ENCODE measurements at regions not wholly inside any gene's neighbourhood (a gene's known extent, or its start where the extent isn't known, plus 50 kb on each side); places are given as distances from the start of the nearest gene placed in this dataset.

DNA sequence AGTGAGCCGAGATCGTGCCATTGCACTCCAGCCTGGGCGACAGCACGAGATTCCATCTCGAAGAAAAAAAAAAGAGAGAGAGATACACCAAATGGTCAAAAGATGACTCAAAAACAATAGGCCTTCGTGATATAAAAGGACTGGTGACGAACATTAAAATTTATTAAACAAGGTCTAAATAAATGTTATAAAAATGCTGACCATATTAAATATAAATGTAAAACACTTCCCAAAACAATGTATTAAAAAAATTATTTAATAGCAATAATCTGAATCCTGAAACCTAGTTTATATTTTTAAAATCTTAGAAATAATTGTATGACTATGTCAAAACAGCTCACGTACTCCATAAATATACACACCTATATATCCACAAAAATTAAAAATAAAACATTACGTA lies 247.6 kb downstream of the SETD4 start:
- TF ChIP-seq, protein P1, sequence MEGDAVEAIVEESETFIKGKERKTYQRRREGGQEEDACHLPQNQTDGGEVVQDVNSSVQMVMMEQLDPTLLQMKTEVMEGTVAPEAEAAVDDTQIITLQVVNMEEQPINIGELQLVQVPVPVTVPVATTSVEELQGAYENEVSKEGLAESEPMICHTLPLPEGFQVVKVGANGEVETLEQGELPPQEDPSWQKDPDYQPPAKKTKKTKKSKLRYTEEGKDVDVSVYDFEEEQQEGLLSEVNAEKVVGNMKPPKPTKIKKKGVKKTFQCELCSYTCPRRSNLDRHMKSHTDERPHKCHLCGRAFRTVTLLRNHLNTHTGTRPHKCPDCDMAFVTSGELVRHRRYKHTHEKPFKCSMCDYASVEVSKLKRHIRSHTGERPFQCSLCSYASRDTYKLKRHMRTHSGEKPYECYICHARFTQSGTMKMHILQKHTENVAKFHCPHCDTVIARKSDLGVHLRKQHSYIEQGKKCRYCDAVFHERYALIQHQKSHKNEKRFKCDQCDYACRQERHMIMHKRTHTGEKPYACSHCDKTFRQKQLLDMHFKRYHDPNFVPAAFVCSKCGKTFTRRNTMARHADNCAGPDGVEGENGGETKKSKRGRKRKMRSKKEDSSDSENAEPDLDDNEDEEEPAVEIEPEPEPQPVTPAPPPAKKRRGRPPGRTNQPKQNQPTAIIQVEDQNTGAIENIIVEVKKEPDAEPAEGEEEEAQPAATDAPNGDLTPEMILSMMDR (IDR thresholded peaks at IDR 0.05; ENCODE audit: low read depth, low read length, poor library complexity, severe bottlenecking): no peak
- no peak for TF ChIP-seq EZH2phosphoT487 (IDR thresholded peaks at IDR 0.05; ENCODE audit: borderline replicate concordance, low read length)

Data from DOHH2 (cell line).